HTR-8/SVneo (cell line): ENCODE measurements at regions not wholly inside any gene's neighbourhood (a gene's known extent, or its start where the extent isn't known, plus 50 kb on each side); places are given as distances from the start of the nearest gene placed in this dataset.
"Not testable (repeated sequence)": the region's sequence is repeated elsewhere in the genome, so short reads cannot be mapped to it uniquely, and the experiment has no call there.

Experiments
- DNase-seq: peaks from one replicate; pipeline ENCODE4 v3.0.0; 2011; ENCODE audit warnings: low spot score, mixed read lengths; ENCODE audit not compliant: insufficient read length
- FAIRE-seq: peaks from 2 replicates; lab custom pipeline; 2011; peaks lifted over from hg19 to GRCh38; lab: Jason Lieb, UNC

- FAIRE-seq = no peak
- DNase-seq = no peak
These were observed 129.2 kb downstream of the MID1IP1 start for GRCh38 chrX:38930474-38930873.

GRCh38 chrX:38935561-38935960, 134.3 kb downstream of the MID1IP1 start:
- no peak for DNase-seq
- FAIRE-seq = no peak

- DNase-seq = no peak
- FAIRE-seq = no peak
These were observed 136.1 kb downstream of the MID1IP1 start for GRCh38 chrX:38937400-38937799.

GRCh38 chrX:38937926-38938325, 136.7 kb downstream of the MID1IP1 start:
- DNase-seq = no peak
- FAIRE-seq = no peak

GRCh38 chrX:38939067-38939466, 137.8 kb downstream of the MID1IP1 start:
- no peak for FAIRE-seq
- no peak for DNase-seq

- DNase-seq (no peak), FAIRE-seq (no peak)
These were observed 139.3 kb downstream of the MID1IP1 start for GRCh38 chrX:38940547-38940946.

GRCh38 chrX:38941675-38942074, 140.4 kb downstream of the MID1IP1 start:
- DNase-seq = no peak
- no peak for FAIRE-seq

GRCh38 chrX:38943120-38943519, 141.9 kb downstream of the MID1IP1 start:
- no peak for DNase-seq
- FAIRE-seq = no peak

GRCh38 chrX:38948046-38948445, 146.8 kb downstream of the MID1IP1 start:
- FAIRE-seq (no peak), DNase-seq (no peak)

- FAIRE-seq = no peak
- DNase-seq = no peak
These were observed 153.3 kb downstream of the MID1IP1 start for GRCh38 chrX:38954520-38954919.

- DNase-seq (no peak), FAIRE-seq (no peak)
These were observed 158.5 kb downstream of the MID1IP1 start for GRCh38 chrX:38959736-38960135.

GRCh38 chrX:38960137-38960536, 158.9 kb downstream of the MID1IP1 start:
- DNase-seq (no peak), FAIRE-seq (no peak)

- DNase-seq (no peak), FAIRE-seq (no peak)
These were observed 160.7 kb downstream of the MID1IP1 start for GRCh38 chrX:38961936-38962335.

- DNase-seq, FAIRE-seq: not testable (repeated sequence)
These were observed 162.0 kb downstream of the MID1IP1 start for GRCh38 chrX:38963244-38963643.

- no peak for DNase-seq
- no peak for FAIRE-seq
These were observed 164.6 kb downstream of the MID1IP1 start for GRCh38 chrX:38965888-38966287.

GRCh38 chrX:38968344-38969216, 167.3 kb downstream of the MID1IP1 start:
- DNase-seq (no peak), FAIRE-seq (no peak)

GRCh38 chrX:38970074-38970473, 168.8 kb downstream of the MID1IP1 start:
- DNase-seq (no peak), FAIRE-seq (no peak)

GRCh38 chrX:38970845-38971244, 169.6 kb downstream of the MID1IP1 start:
- DNase-seq (no peak), FAIRE-seq (no peak)

GRCh38 chrX:38973322-38973721, 172.1 kb downstream of the MID1IP1 start:
- DNase-seq (no peak), FAIRE-seq (no peak)

- DNase-seq = no peak
- no peak for FAIRE-seq
These were observed 173.3 kb downstream of the MID1IP1 start for GRCh38 chrX:38974542-38974941.

GRCh38 chrX:38975368-38975942, 174.2 kb downstream of the MID1IP1 start:
- no peak for DNase-seq
- no peak for FAIRE-seq

- FAIRE-seq = no peak
These were observed 181.1 kb downstream of the MID1IP1 start for GRCh38 chrX:38982370-38982769.

More at GRCh38 chrX:38982370-38982769, 181.1 kb downstream of the MID1IP1 start:
- DNase-seq = no peak
